H7 (cell line): ENCODE measurements at regions not wholly inside any gene's neighbourhood (a gene's known extent, or its start where the extent isn't known, plus 50 kb on each side); places are given as distances from the start of the nearest gene placed in this dataset.

Source experiments
- DNase-seq: peaks from one replicate; pipeline ENCODE4 v3.0.0; 2012
- H3K27me3 ChIP-seq: 2 replicates; pipeline ENCODE4 v1.6.0; 2011; ENCODE audit warnings: mild to moderate bottlenecking, low read length; ENCODE audit not compliant: control insufficient read depth, insufficient read depth
- H3K36me3 ChIP-seq: replicated peaks from 2 replicates; pipeline ENCODE4 v1.5.1; 2011; ENCODE audit warnings: low read length; ENCODE audit not compliant: control insufficient read depth, insufficient read depth
- H3K4me3 ChIP-seq: 2 replicates; pipeline ENCODE4 v1.5.1; 2011; ENCODE audit warnings: low read depth, mild to moderate bottlenecking, control low read depth, low read length, moderate library complexity; ENCODE audit not compliant: insufficient read depth

DNA sequence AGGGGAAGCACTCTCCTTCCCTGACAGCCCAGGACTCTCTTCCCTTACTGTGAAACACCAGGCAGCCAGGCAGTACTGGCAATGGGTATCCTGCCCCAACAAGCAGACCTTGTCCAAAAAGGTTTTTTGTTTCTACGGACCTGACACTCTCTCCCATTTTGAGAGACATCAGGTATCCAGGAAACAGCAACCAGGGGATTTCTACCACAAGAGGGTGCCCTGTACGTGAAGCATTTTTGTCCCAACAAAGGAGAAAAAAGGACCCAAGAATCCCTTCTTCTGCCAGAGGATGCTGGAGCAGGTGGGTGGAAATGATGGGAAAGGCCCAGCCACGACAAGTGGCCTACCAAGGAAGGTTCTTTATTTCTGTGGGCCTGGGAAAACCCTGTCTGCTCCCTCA is 65.7 kb upstream of the FGF13 start:
- DNase-seq = peak; percentile 37

DNA sequence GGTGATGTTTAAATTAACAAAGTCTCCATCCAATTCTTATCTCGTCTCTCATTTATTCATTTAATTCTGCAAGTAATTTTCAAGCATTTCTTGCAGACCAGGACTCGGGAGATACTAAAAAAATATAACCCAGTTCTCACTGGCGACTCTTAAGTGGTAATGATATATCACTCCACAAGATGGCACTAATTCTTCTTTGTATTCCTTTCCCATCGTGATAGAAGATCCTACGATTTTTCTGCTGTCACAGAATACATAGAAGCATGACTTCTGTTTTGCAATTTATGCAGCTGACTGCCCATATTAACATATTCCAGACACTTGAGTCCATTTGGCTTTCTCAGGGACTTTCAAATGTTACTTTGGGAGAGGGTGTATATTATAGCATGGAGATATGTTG is 64.0 kb upstream of the FGF13 start:
- Histone ChIP-seq H3K4me3 (no peak overlapping the region), H3K36me3 (no peaks in the 10 kb centered on the region)
- DNase-seq = peak; percentile 36

More for the DNA sequence above, 65.7 kb upstream of the FGF13 start:
- Histone ChIP-seq H3K4me3 (no peak overlapping the region), H3K27me3 (no peaks in the 10 kb centered on the region), H3K36me3 (no peaks in the 10 kb centered on the region)

DNA sequence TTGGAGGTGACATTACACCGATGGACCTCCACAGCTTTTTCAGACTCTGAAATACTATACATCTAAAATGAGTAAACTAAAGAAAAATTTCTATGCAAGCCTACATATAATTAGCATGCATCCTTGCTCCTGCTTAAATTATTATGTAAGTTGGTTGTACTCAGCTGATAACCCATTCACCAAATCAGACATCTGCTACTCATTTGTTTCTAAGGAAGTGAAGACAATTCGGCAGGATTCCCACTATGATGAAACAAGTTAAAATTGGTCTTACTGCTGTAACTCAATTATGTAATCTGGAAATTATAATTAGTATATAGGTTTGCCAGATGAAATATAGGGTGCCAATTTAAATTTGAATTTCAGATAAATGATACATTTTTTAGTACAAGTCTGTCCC is 59.5 kb upstream of the FGF13 start:
- H3K36me3 ChIP-seq = no peaks in the 10 kb centered on the region
- no peaks in the 10 kb centered on the region for H3K27me3 ChIP-seq
- no peak for DNase-seq
- no peak overlapping the region for H3K4me3 ChIP-seq

More for the DNA sequence above, 64.0 kb upstream of the FGF13 start:
- no peaks in the 10 kb centered on the region for H3K27me3 ChIP-seq

DNA sequence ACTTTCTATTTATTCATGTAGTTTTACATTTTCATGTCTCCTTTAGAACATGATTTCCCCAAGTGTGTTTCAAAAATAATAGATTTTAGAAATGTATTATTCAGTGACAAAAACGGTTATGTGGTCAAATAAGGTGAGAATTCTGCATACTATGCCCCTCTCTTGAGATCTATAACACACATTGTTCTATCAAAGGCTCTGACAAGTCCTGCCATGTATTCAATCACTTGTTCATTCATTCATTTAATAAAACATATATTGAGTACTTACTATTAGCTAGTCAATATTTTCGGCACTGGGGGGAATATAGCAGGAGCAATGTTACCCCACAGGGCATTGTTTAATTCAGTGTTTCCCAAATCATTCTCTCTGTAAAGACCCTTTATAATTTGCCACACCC is 58.4 kb upstream of the FGF13 start:
- H3K27me3 ChIP-seq = no peaks in the 10 kb centered on the region
- DNase-seq = no peak
- H3K4me3 ChIP-seq = no peak overlapping the region
- no peaks in the 10 kb centered on the region for H3K36me3 ChIP-seq

DNA sequence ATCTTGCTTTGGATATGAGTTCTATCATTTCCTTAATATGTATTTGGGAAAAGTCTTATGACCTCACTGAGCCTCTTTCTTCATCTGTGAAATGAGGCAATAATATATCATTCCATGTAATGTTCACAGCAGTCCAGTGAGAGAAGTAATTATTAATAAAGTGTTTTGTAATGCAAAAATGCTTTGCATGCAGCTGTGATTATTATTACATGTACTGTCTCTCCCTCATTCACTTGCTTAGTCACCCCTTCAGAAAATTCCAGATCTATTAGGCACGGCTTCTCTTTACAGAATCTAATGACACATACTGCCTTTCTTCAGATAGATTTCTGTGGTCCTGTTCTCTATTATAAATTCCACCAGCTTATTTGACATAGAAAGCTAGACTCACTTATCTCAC is 53.5 kb upstream of the FGF13 start:
- Histone ChIP-seq H3K4me3 (no peak overlapping the region), H3K36me3 (no peaks in the 10 kb centered on the region), H3K27me3 (no peaks in the 10 kb centered on the region)
- no peak for DNase-seq

DNA sequence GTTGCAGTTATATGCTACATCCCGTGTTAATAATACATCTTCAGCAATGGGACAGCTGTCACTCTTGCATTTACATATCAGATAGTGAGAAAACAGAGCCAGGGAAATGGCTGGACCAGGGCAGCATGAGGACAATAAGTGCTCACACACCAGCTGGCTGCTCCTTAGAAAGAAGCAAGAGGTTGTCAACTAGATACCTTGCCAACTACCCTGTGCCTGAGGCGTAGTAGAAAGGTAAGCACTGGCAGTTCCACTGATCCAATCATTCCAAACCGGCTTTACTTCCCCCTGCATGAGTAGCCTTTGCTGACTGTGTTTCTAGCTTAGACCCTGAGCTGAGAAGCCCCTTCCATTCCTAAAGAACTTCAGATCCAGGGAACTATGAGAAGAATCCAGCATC is 52.2 kb upstream of the FGF13 start:
- no peaks in the 10 kb centered on the region for H3K27me3 ChIP-seq
- no peak for DNase-seq
- no peak overlapping the region for H3K4me3 ChIP-seq
- H3K36me3 ChIP-seq = no peaks in the 10 kb centered on the region

DNA sequence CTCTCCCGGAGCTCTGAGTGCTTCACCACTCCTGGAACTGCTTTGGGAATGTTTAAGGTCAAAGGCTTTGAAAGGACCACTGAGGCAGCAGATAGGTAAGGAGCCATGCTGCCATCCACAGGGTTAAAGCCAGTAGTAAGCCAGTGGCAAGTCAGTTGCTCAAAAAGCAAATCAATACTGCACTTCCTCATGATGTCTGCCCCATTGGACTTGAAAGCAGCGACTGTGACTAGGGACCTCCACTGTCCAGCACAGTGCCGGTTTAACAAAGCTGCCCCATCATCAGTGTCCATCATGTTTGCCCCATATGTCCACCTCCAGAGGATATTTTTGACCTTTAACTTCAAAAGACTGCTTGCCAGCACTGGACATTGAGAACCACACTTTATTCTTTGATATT is 49.9 kb upstream of the FGF13 start:
- Histone ChIP-seq H3K36me3 (no peaks in the 10 kb centered on the region), H3K4me3 (no peak overlapping the region), H3K27me3 (no peaks in the 10 kb centered on the region)
- no peak for DNase-seq
